ENCODE measurements at regions not wholly inside any gene's neighbourhood (a gene's known extent, or its start where the extent isn't known, plus 50 kb on each side); places are given as distances from the start of the nearest gene placed in this dataset.

DNA sequence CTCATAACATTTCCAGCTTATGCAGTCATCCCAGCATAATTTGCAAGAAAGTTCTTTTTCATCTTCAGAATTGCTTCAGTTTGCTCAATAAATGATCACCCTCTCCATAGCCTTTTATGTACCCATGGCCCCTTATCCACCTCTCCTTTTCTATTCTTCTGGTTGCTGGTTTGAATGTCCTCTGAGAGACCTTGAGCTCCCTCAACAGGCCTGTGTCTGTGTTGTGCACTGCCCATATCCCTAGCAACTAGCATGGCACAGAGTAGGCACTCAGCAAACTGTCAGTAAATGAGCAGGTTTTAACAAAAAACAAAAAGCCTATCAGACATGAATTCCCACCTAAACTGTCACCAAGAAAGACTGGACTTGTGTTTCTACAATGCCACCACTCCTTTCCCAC is 160.5 kb downstream of the AKAIN1 start:
- TF ChIP-seq, protein P1, sequence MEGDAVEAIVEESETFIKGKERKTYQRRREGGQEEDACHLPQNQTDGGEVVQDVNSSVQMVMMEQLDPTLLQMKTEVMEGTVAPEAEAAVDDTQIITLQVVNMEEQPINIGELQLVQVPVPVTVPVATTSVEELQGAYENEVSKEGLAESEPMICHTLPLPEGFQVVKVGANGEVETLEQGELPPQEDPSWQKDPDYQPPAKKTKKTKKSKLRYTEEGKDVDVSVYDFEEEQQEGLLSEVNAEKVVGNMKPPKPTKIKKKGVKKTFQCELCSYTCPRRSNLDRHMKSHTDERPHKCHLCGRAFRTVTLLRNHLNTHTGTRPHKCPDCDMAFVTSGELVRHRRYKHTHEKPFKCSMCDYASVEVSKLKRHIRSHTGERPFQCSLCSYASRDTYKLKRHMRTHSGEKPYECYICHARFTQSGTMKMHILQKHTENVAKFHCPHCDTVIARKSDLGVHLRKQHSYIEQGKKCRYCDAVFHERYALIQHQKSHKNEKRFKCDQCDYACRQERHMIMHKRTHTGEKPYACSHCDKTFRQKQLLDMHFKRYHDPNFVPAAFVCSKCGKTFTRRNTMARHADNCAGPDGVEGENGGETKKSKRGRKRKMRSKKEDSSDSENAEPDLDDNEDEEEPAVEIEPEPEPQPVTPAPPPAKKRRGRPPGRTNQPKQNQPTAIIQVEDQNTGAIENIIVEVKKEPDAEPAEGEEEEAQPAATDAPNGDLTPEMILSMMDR (IDR thresholded peaks at IDR 0.05; ENCODE audit: insufficient read depth, low read length), result no peak
- TF ChIP-seq, protein P2, sequence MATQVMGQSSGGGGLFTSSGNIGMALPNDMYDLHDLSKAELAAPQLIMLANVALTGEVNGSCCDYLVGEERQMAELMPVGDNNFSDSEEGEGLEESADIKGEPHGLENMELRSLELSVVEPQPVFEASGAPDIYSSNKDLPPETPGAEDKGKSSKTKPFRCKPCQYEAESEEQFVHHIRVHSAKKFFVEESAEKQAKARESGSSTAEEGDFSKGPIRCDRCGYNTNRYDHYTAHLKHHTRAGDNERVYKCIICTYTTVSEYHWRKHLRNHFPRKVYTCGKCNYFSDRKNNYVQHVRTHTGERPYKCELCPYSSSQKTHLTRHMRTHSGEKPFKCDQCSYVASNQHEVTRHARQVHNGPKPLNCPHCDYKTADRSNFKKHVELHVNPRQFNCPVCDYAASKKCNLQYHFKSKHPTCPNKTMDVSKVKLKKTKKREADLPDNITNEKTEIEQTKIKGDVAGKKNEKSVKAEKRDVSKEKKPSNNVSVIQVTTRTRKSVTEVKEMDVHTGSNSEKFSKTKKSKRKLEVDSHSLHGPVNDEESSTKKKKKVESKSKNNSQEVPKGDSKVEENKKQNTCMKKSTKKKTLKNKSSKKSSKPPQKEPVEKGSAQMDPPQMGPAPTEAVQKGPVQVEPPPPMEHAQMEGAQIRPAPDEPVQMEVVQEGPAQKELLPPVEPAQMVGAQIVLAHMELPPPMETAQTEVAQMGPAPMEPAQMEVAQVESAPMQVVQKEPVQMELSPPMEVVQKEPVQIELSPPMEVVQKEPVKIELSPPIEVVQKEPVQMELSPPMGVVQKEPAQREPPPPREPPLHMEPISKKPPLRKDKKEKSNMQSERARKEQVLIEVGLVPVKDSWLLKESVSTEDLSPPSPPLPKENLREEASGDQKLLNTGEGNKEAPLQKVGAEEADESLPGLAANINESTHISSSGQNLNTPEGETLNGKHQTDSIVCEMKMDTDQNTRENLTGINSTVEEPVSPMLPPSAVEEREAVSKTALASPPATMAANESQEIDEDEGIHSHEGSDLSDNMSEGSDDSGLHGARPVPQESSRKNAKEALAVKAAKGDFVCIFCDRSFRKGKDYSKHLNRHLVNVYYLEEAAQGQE (IDR thresholded peaks at IDR 0.05; ENCODE audit: insufficient replicate concordance, low read depth), result no peak
- TF ChIP-seq POLR2AphosphoS5 (IDR thresholded peaks at IDR 0.05; ENCODE audit: low read depth), result no peak
